Gastrocnemius medialis (tissue), 4 donors: ENCODE measurements at regions not wholly inside any gene's neighbourhood (a gene's known extent, or its start where the extent isn't known, plus 50 kb on each side); places are given as distances from the start of the nearest gene placed in this dataset.

ENCODE experiments used
- POLR2A ChIP-seq, 2 donors: fragments of 450-650 bp; IDR thresholded peaks; one replicate each; pipeline ENCODE4 v1.6.1; 2017; ENCODE audit warnings: antibody characterized with exemption in 2 of 2, mild to moderate bottlenecking in 2 of 2, moderate library complexity in 2 of 2
- TF ChIP-seq, protein P1 (sequence below), 5 experiments: fragments of 450-650 bp in 3 of 5; fragments of 200-600 bp in 2 of 5; sonication (generic) in 2 of 5; IDR thresholded peaks in 4 of 5; conservative IDR thresholded peaks in 1 of 5; 1 replicate in 4 of 5; 2 replicates in 1 of 5; pipeline ENCODE4 v1.5.1; 2016 to 2019; ENCODE audit warnings: antibody characterized with exemption in 5 of 5, mild to moderate bottlenecking in 3 of 5, moderate library complexity in 3 of 5

GRCh38 chr2:201983174-201983573 lies 50.5 kb upstream of the FZD7 start:
- no peak for TF ChIP-seq POLR2A (IDR thresholded peaks at IDR 0.05)
- TF ChIP-seq, protein P1, sequence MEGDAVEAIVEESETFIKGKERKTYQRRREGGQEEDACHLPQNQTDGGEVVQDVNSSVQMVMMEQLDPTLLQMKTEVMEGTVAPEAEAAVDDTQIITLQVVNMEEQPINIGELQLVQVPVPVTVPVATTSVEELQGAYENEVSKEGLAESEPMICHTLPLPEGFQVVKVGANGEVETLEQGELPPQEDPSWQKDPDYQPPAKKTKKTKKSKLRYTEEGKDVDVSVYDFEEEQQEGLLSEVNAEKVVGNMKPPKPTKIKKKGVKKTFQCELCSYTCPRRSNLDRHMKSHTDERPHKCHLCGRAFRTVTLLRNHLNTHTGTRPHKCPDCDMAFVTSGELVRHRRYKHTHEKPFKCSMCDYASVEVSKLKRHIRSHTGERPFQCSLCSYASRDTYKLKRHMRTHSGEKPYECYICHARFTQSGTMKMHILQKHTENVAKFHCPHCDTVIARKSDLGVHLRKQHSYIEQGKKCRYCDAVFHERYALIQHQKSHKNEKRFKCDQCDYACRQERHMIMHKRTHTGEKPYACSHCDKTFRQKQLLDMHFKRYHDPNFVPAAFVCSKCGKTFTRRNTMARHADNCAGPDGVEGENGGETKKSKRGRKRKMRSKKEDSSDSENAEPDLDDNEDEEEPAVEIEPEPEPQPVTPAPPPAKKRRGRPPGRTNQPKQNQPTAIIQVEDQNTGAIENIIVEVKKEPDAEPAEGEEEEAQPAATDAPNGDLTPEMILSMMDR (IDR thresholded peaks at IDR 0.05 in 4 of 5, conservative IDR thresholded peaks at IDR 0.05 in 1 of 5), result no peak
